ENCODE measurements at regions not wholly inside any gene's neighbourhood (a gene's known extent, or its start where the extent isn't known, plus 50 kb on each side); places are given as distances from the start of the nearest gene placed in this dataset.

GRCh38 chr7:46421441-46422230 is 500.6 kb upstream of the IGFBP3 start:
- peaks cover 6% of the 10 kb centered on the region for H3K4me1 Mint-ChIP-seq (ENCODE audit: unreplicated experiment)
- TF ChIP-seq CTCF (IDR thresholded peaks at IDR 0.05) = no peak
- H3K4me3 Mint-ChIP-seq (ENCODE audit: unreplicated experiment) = no peak overlapping the region
- no peak for DNase-seq (ENCODE audit: extremely low spot score, unreplicated experiment)
- H3K36me3 Mint-ChIP-seq (ENCODE audit: unreplicated experiment) = peaks cover 2% of the 10 kb centered on the region
- no peaks in the 10 kb centered on the region for H3K27me3 Mint-ChIP-seq (ENCODE audit: unreplicated experiment)
- no peaks in the 10 kb centered on the region for H3K9me3 Mint-ChIP-seq (ENCODE audit: unreplicated experiment)
- no peak overlapping the region for H3K27ac Mint-ChIP-seq (ENCODE audit: unreplicated experiment)

GRCh38 chr7:46414946-46415345 is 493.9 kb upstream of the IGFBP3 start:
- no peak overlapping the region for H3K27ac Mint-ChIP-seq (ENCODE audit: unreplicated experiment)
- peaks cover 19% of the 10 kb centered on the region for H3K4me1 Mint-ChIP-seq (ENCODE audit: unreplicated experiment)
- no peak for TF ChIP-seq CTCF (IDR thresholded peaks at IDR 0.05)
- no peak overlapping the region for H3K4me3 Mint-ChIP-seq (ENCODE audit: unreplicated experiment)
- no peaks in the 10 kb centered on the region for H3K9me3 Mint-ChIP-seq (ENCODE audit: unreplicated experiment)
- H3K36me3 Mint-ChIP-seq (ENCODE audit: unreplicated experiment) = no peaks in the 10 kb centered on the region
- DNase-seq (ENCODE audit: extremely low spot score, unreplicated experiment) = no peak
- H3K27me3 Mint-ChIP-seq (ENCODE audit: unreplicated experiment) = no peaks in the 10 kb centered on the region

GRCh38 chr7:46411236-46411635 is 490.2 kb upstream of the IGFBP3 start:
- peaks cover 17% of the 10 kb centered on the region for H3K4me1 Mint-ChIP-seq (ENCODE audit: unreplicated experiment)
- TF ChIP-seq CTCF (IDR thresholded peaks at IDR 0.05) = no peak
- no peaks in the 10 kb centered on the region for H3K27me3 Mint-ChIP-seq (ENCODE audit: unreplicated experiment)
- H3K4me3 Mint-ChIP-seq (ENCODE audit: unreplicated experiment) = no peak overlapping the region
- H3K9me3 Mint-ChIP-seq (ENCODE audit: unreplicated experiment) = no peaks in the 10 kb centered on the region
- no peak overlapping the region for H3K27ac Mint-ChIP-seq (ENCODE audit: unreplicated experiment)
- no peak for DNase-seq (ENCODE audit: extremely low spot score, unreplicated experiment)
- no peaks in the 10 kb centered on the region for H3K36me3 Mint-ChIP-seq (ENCODE audit: unreplicated experiment)

- no peaks in the 10 kb centered on the region for H3K27me3 Mint-ChIP-seq (ENCODE audit: unreplicated experiment)
- TF ChIP-seq CTCF (IDR thresholded peaks at IDR 0.05) = no peak
- peaks cover 4% of the 10 kb centered on the region for H3K4me1 Mint-ChIP-seq (ENCODE audit: unreplicated experiment)
- peaks cover 3% of the 10 kb centered on the region for H3K9me3 Mint-ChIP-seq (ENCODE audit: unreplicated experiment)
- no peak for DNase-seq (ENCODE audit: extremely low spot score, unreplicated experiment)
- H3K36me3 Mint-ChIP-seq (ENCODE audit: unreplicated experiment) = no peaks in the 10 kb centered on the region
- H3K27ac Mint-ChIP-seq (ENCODE audit: unreplicated experiment) = no peak overlapping the region
- no peak overlapping the region for H3K4me3 Mint-ChIP-seq (ENCODE audit: unreplicated experiment)
Measured at GRCh38 chr7:46407125-46407524, 486.1 kb upstream of the IGFBP3 start.

- peaks cover 3% of the 10 kb centered on the region for H3K36me3 Mint-ChIP-seq (ENCODE audit: unreplicated experiment)
- H3K27ac Mint-ChIP-seq (ENCODE audit: unreplicated experiment) = no peak overlapping the region
- TF ChIP-seq CTCF (IDR thresholded peaks at IDR 0.05) = no peak
- H3K4me3 Mint-ChIP-seq (ENCODE audit: unreplicated experiment) = no peak overlapping the region
- peaks cover 10% of the 10 kb centered on the region for H3K9me3 Mint-ChIP-seq (ENCODE audit: unreplicated experiment)
- no peak for DNase-seq (ENCODE audit: extremely low spot score, unreplicated experiment)
- no peaks in the 10 kb centered on the region for H3K4me1 Mint-ChIP-seq (ENCODE audit: unreplicated experiment)
- peaks cover 3% of the 10 kb centered on the region for H3K27me3 Mint-ChIP-seq (ENCODE audit: unreplicated experiment)
Measured at GRCh38 chr7:46397591-46397990, 476.5 kb upstream of the IGFBP3 start.
